Neural cell (in vitro differentiated cells): ENCODE measurements at regions not wholly inside any gene's neighbourhood (a gene's known extent, or its start where the extent isn't known, plus 50 kb on each side); places are given as distances from the start of the nearest gene placed in this dataset.

ENCODE experiments used
- H2AFZ ChIP-seq: fragments of 200-600, 300-800 bp; sonication (generic), shearing (Covaris generic); 2 replicates; pipeline ENCODE4 v1.6.0; 2014; ENCODE audit warnings: low read depth, mild to moderate bottlenecking, antibody characterized with exemption, low read length, moderate library complexity
- H3F3A ChIP-seq: fragments of 200-600 bp; shearing (Covaris generic); 2 replicates; pipeline ENCODE4 v1.6.1; 2016; ENCODE audit warnings: mild to moderate bottlenecking, moderate library complexity, mixed read lengths, antibody characterized with exemption, low read length; ENCODE audit not compliant: insufficient read depth, poor library complexity, severe bottlenecking
- H3K27ac ChIP-seq: fragments of 200-600, 300-800 bp; sonication (generic), shearing (Covaris generic); 2 replicates; pipeline ENCODE4 v1.5.1; 2014; ENCODE audit warnings: mild to moderate bottlenecking, low read length, moderate library complexity
- H3K27me3 ChIP-seq: fragments of 300-800, 200-600 bp; sonication (generic), shearing (Covaris generic); 2 replicates; pipeline ENCODE4 v1.6.0; 2014; ENCODE audit warnings: mild to moderate bottlenecking, low read depth, low read length, moderate library complexity; ENCODE audit not compliant: insufficient read depth
- H3K36me3 ChIP-seq: fragments of 300-800, 200-600 bp; sonication (generic), shearing (Covaris generic); 2 replicates; pipeline ENCODE4 v1.5.1; 2014; ENCODE audit warnings: mild to moderate bottlenecking, antibody characterized with exemption, low read length, moderate library complexity; ENCODE audit not compliant: insufficient read depth
- H3K4me2 ChIP-seq: fragments of 300-800, 200-600 bp; sonication (generic), shearing (Covaris generic); 2 replicates; pipeline ENCODE4 v1.6.0; 2014; ENCODE audit warnings: mild to moderate bottlenecking, low read length
- H3K4me3 ChIP-seq: fragments of 300-800, 200-600 bp; sonication (generic), shearing (Covaris generic); 2 replicates; pipeline ENCODE4 v1.5.1; 2014; ENCODE audit warnings: mild to moderate bottlenecking, low read length, moderate library complexity
- H3K79me2 ChIP-seq: fragments of 200-600 bp; shearing (Covaris generic); replicated peaks from 2 replicates; pipeline ENCODE4 v1.6.0; 2014; ENCODE audit warnings: mild to moderate bottlenecking, low read length, moderate library complexity; ENCODE audit not compliant: insufficient read depth
- H3K9ac ChIP-seq: fragments of 300-800, 200-600 bp; sonication (generic), shearing (Covaris generic); 2 replicates; pipeline ENCODE4 v1.6.1; 2016; ENCODE audit warnings: mild to moderate bottlenecking, low read length, mixed read lengths
- H3K9me2 ChIP-seq: fragments of 200-600 bp; shearing (Covaris generic); 2 replicates; pipeline ENCODE4 v1.6.1; 2016; ENCODE audit warnings: mild to moderate bottlenecking, low read length, mixed read lengths; ENCODE audit not compliant: insufficient read depth
- H3K9me3 ChIP-seq: fragments of 200-600, 300-800 bp; sonication (generic), shearing (Covaris generic); 2 replicates; pipeline ENCODE4 v1.6.1; 2016; ENCODE audit warnings: mild to moderate bottlenecking, mixed run types, low read length, moderate library complexity, mixed read lengths
- H4K20me1 ChIP-seq: fragments of 200-600 bp; shearing (Covaris generic); 2 replicates; pipeline ENCODE4 v1.6.1; 2016; ENCODE audit warnings: mild to moderate bottlenecking, mixed run types; ENCODE audit not compliant: insufficient read depth
- EP300 ChIP-seq: fragments of 450-650 bp; conservative IDR thresholded peaks from 2 replicates; pipeline ENCODE4 v1.6.1; 2014; ENCODE audit warnings: antibody characterized with exemption, mild to moderate bottlenecking, moderate library complexity; ENCODE audit not compliant: poor library complexity, severe bottlenecking
- EZH2 ChIP-seq: fragments of 200-600, 300-800 bp; shearing (Covaris generic), sonication (generic); IDR thresholded peaks from 2 replicates; pipeline ENCODE4 v1.6.1; 2014; ENCODE audit warnings: antibody characterized with exemption, low read length, borderline replicate concordance, mild to moderate bottlenecking; ENCODE audit not compliant: insufficient read depth, poor library complexity, severe bottlenecking
- MXI1 ChIP-seq: fragments of 450-650 bp; conservative IDR thresholded peaks from 2 replicates; pipeline ENCODE4 v1.6.1; 2014; ENCODE audit warnings: antibody characterized with exemption, mild to moderate bottlenecking; ENCODE audit not compliant: poor library complexity, severe bottlenecking
- POLR2AphosphoS5 ChIP-seq: IDR thresholded peaks from 2 replicates; pipeline ENCODE4 v1.6.1; 2012
- RAD21 ChIP-seq: fragments of 450-650 bp; conservative IDR thresholded peaks from 2 replicates; pipeline ENCODE4 v1.6.1; 2014; ENCODE audit warnings: antibody characterized with exemption, mild to moderate bottlenecking, moderate library complexity
- SMC3 ChIP-seq: fragments of 450-650 bp; conservative IDR thresholded peaks from 2 replicates; pipeline ENCODE4 v1.6.1; 2014; ENCODE audit warnings: antibody characterized with exemption, mild to moderate bottlenecking, moderate library complexity; ENCODE audit not compliant: poor library complexity
- TAF1 ChIP-seq: IDR thresholded peaks from 2 replicates; pipeline ENCODE4 v1.6.1; 2012; ENCODE audit warnings: low read depth
- TF ChIP-seq, protein P1 (sequence below): fragments of 450-650 bp; IDR thresholded peaks from 2 replicates; pipeline ENCODE4 v1.5.1; 2014; ENCODE audit warnings: antibody characterized with exemption, mild to moderate bottlenecking, moderate library complexity; ENCODE audit not compliant: poor library complexity, severe bottlenecking
- TF ChIP-seq, protein P2 (sequence below): IDR thresholded peaks from 2 replicates; pipeline ENCODE4 v1.6.1; 2012; ENCODE audit warnings: borderline replicate concordance

DNA sequence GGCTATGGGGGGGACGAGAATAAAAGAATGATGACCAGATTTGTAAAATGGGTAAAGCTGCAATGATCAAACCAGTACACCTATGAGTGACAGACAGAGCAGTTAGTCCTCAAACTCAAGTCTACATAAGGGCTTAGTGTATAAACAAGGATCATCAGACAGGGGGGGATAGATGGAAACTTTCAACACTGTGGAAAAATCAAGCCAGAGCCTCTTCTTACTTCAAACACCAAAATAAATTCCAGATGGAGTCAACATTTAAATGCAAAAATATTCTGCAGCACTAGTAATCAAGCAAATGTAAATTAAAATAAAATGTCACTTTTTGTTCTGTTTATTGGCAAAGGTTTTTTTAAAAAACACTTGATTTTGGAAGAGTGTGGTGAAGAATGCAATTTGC lies 205.9 kb upstream of the RGMA start:
- Histone ChIP-seq H3K9me2 (no peaks in the 10 kb centered on the region), H3K9ac (no peak overlapping the region), H3K79me2 (no peaks in the 10 kb centered on the region), H4K20me1 (no peaks in the 10 kb centered on the region), H3K4me3 (no peak overlapping the region), H3K4me2 (no peak overlapping the region), H3K36me3 (no peaks in the 10 kb centered on the region), H2AFZ (no peak overlapping the region), H3K27ac (no peak overlapping the region), H3K27me3 (no peaks in the 10 kb centered on the region), H3K9me3 (no peaks in the 10 kb centered on the region), H3F3A (no peaks in the 10 kb centered on the region)
- no peak for TF ChIP-seq EP300
- no peak for TF ChIP-seq SMC3
- TF ChIP-seq MXI1: no peak
- TF ChIP-seq POLR2AphosphoS5: no peak

DNA sequence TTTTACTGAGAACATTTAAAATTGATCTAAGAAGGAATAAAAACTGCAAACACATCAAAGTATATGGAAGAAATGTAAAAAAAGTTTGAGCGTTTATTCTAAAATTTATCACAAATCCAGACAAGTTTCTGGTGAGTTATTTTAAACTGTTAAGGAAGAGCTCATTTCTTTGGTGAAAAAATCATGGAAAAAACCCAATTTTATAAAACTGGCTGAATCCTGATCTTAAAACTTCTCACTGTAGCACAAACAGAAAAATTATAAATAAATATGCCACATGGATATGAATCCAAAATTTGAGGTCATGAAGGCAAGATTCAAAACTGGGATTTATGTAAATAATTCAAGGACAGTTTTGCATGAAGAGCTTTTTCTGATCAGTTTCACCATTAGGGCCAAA lies 205.1 kb upstream of the RGMA start:
- Histone ChIP-seq H3K79me2 (no peaks in the 10 kb centered on the region), H3K27me3 (no peaks in the 10 kb centered on the region), H3K9me3 (no peaks in the 10 kb centered on the region), H3K9me2 (no peaks in the 10 kb centered on the region), H3K4me2 (no peak overlapping the region), H3K36me3 (no peaks in the 10 kb centered on the region), H3K27ac (no peak overlapping the region), H4K20me1 (no peaks in the 10 kb centered on the region), H3K4me3 (no peak overlapping the region), H3K9ac (no peak overlapping the region), H3F3A (no peaks in the 10 kb centered on the region), H2AFZ (no peak overlapping the region)
- TF ChIP-seq, protein P1, sequence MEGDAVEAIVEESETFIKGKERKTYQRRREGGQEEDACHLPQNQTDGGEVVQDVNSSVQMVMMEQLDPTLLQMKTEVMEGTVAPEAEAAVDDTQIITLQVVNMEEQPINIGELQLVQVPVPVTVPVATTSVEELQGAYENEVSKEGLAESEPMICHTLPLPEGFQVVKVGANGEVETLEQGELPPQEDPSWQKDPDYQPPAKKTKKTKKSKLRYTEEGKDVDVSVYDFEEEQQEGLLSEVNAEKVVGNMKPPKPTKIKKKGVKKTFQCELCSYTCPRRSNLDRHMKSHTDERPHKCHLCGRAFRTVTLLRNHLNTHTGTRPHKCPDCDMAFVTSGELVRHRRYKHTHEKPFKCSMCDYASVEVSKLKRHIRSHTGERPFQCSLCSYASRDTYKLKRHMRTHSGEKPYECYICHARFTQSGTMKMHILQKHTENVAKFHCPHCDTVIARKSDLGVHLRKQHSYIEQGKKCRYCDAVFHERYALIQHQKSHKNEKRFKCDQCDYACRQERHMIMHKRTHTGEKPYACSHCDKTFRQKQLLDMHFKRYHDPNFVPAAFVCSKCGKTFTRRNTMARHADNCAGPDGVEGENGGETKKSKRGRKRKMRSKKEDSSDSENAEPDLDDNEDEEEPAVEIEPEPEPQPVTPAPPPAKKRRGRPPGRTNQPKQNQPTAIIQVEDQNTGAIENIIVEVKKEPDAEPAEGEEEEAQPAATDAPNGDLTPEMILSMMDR: no peak
- no peak for TF ChIP-seq SMC3
- no peak for TF ChIP-seq POLR2AphosphoS5
- TF ChIP-seq TAF1: no peak
- TF ChIP-seq MXI1: no peak
- no peak for TF ChIP-seq EP300
- no peak for TF ChIP-seq RAD21
- TF ChIP-seq EZH2: no peak
- TF ChIP-seq, protein P2, sequence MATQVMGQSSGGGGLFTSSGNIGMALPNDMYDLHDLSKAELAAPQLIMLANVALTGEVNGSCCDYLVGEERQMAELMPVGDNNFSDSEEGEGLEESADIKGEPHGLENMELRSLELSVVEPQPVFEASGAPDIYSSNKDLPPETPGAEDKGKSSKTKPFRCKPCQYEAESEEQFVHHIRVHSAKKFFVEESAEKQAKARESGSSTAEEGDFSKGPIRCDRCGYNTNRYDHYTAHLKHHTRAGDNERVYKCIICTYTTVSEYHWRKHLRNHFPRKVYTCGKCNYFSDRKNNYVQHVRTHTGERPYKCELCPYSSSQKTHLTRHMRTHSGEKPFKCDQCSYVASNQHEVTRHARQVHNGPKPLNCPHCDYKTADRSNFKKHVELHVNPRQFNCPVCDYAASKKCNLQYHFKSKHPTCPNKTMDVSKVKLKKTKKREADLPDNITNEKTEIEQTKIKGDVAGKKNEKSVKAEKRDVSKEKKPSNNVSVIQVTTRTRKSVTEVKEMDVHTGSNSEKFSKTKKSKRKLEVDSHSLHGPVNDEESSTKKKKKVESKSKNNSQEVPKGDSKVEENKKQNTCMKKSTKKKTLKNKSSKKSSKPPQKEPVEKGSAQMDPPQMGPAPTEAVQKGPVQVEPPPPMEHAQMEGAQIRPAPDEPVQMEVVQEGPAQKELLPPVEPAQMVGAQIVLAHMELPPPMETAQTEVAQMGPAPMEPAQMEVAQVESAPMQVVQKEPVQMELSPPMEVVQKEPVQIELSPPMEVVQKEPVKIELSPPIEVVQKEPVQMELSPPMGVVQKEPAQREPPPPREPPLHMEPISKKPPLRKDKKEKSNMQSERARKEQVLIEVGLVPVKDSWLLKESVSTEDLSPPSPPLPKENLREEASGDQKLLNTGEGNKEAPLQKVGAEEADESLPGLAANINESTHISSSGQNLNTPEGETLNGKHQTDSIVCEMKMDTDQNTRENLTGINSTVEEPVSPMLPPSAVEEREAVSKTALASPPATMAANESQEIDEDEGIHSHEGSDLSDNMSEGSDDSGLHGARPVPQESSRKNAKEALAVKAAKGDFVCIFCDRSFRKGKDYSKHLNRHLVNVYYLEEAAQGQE: no peak

DNA sequence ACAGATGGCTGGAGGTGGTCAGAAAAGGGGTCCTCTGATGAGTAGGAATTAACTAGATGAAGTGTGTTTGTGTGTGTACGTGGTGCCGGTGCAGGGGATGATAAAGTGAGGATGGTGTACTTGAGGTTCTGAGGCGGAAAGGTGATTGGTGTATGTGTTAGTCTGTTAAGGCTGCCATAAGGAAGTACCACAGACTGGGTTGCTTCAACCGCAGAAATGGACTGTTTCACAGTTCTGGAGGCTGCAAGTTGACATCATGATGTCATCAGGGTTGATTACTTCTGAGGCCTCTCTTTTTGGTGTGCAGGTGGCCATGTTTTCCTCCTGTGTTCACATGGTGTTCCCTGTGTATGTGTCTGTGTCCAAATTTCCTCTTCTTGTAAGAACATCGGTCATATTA lies 202.4 kb upstream of the RGMA start:
- Histone ChIP-seq H4K20me1 (no peaks in the 10 kb centered on the region), H3K9me2 (no peaks in the 10 kb centered on the region), H3K36me3 (no peaks in the 10 kb centered on the region), H3K79me2 (no peaks in the 10 kb centered on the region), H3K9me3 (no peaks in the 10 kb centered on the region), H3K4me2 (peak overlapping the region; percentile 7), H3K4me3 (peak overlapping the region; percentile 40), H3K27ac (peak overlapping the region; percentile 81), H3K9ac (peak overlapping the region; percentile 38), H3K27me3 (no peaks in the 10 kb centered on the region), H3F3A (no peaks in the 10 kb centered on the region), H2AFZ (no peak overlapping the region)
- TF ChIP-seq MXI1: no peak
- no peak for TF ChIP-seq SMC3
